Thyroid gland (tissue), 4 donors: ENCODE measurements at regions not wholly inside any gene's neighbourhood (a gene's known extent, or its start where the extent isn't known, plus 50 kb on each side); places are given as distances from the start of the nearest gene placed in this dataset.

ENCODE experiments used
- DNase-seq, 2 donors: peaks; one replicate each; pipeline ENCODE4 v3.0.0-alpha.2; 2019
- H3K27ac ChIP-seq, 3 donors: fragments of 200-600 bp; sonication (generic); 1 replicate in 2 of 3; 2 replicates in 1 of 3; pipeline ENCODE4 v1.5.1; 2016 to 2019; ENCODE audit warnings: mild to moderate bottlenecking in 1 of 3, moderate library complexity in 1 of 3
- H3K27me3 ChIP-seq: fragments of 200-600 bp; sonication (generic); one replicate; pipeline ENCODE4 v1.5.1; 2019
- H3K36me3 ChIP-seq, 2 donors: fragments of 200-600 bp; sonication (generic); one replicate each; pipeline ENCODE4 v1.5.1; 2016 to 2019
- H3K4me1 ChIP-seq, 2 donors: fragments of 200-600 bp; sonication (generic); one replicate each; pipeline ENCODE4 v1.5.1; 2017 to 2019
- H3K4me3 ChIP-seq, 3 donors: fragments of 200-600 bp; sonication (generic); replicated peaks in 1 of 3; 1 replicate in 2 of 3; 2 replicates in 1 of 3; pipeline ENCODE4 v1.5.1; 2016; ENCODE audit warnings: mild to moderate bottlenecking in 1 of 3
- H3K9me3 ChIP-seq: fragments of 200-600 bp; sonication (generic); one replicate; pipeline ENCODE4 v1.5.1; 2017
- CTCF ChIP-seq, 6 experiments: fragments of 200-600 bp in 3 of 6; fragments of 450-650 bp in 3 of 6; sonication (generic) in 3 of 6; IDR thresholded peaks; one replicate each; pipeline ENCODE4 v1.5.1; 2016 to 2019; ENCODE audit warnings: antibody characterized with exemption in 6 of 6, mild to moderate bottlenecking in 2 of 6, inconsistent platforms in 1 of 6, moderate library complexity in 1 of 6
- POLR2A ChIP-seq, 2 donors: fragments of 450-650 bp; IDR thresholded peaks; one replicate each; pipeline ENCODE4 v1.6.1; 2017; ENCODE audit warnings: antibody characterized with exemption in 2 of 2, mild to moderate bottlenecking in 2 of 2, moderate library complexity in 1 of 2
- WGBS, 2 donors: methylation state at CpG; one replicate each; pipeline ENCODE4 v1.1.5; 2017; 5-methylcytosine and 5-hydroxymethylcytosine counted together
- intact Hi-C: fragments of 100-400 bp; cut with DNase I; formaldehyde crosslinking; loops from one replicate; pipeline ENCODE4 v1.15.1; 2023

- H3K4me1 ChIP-seq, result no peaks in the 10 kb centered on the region
- no peak overlapping the region for H3K27ac ChIP-seq
- no peaks in the 10 kb centered on the region for H3K36me3 ChIP-seq
- no peaks in the 10 kb centered on the region for H3K27me3 ChIP-seq
- intact Hi-C loops, result no loop called here
- no peaks in the 10 kb centered on the region for H3K9me3 ChIP-seq
- TF ChIP-seq POLR2A (IDR thresholded peaks at IDR 0.05), result no peak
- no peak for TF ChIP-seq CTCF (IDR thresholded peaks at IDR 0.05)
- no peak overlapping the region for H3K4me3 ChIP-seq
- DNase-seq, result no peak
- 48 to 54% methylated on average over 6 of the region's 6 CpGs for WGBS, 2 donors
These were observed 106.8 kb upstream of the DOK5 start for GRCh38 chr20:54368570-54368969.

GRCh38 chr20:54372313-54372712 lies 103.1 kb upstream of the DOK5 start:
- Histone ChIP-seq H3K9me3 (no peaks in the 10 kb centered on the region), H3K27ac (no peak overlapping the region), H3K27me3 (no peaks in the 10 kb centered on the region), H3K4me3 (no peak overlapping the region), H3K36me3 (no peaks in the 10 kb centered on the region), H3K4me1 (no peaks in the 10 kb centered on the region)
- TF ChIP-seq CTCF (IDR thresholded peaks at IDR 0.05) (no peak), POLR2A (IDR thresholded peaks at IDR 0.05) (no peak)
- no peak for DNase-seq
- intact Hi-C loops, result no loop called here
- WGBS, 2 donors, result 70 to 79% methylated on average over 1 of the region's 1 CpG

- Histone ChIP-seq H3K9me3 (no peaks in the 10 kb centered on the region), H3K27ac (no peak overlapping the region), H3K27me3 (no peaks in the 10 kb centered on the region), H3K4me1 (no peaks in the 10 kb centered on the region), H3K4me3 (no peak overlapping the region), H3K36me3 (no peaks in the 10 kb centered on the region)
- intact Hi-C loops, result no loop called here
- 54 to 55% methylated on average over 1 of the region's 1 CpG for WGBS, 2 donors
- no peak for DNase-seq
- TF ChIP-seq POLR2A (IDR thresholded peaks at IDR 0.05) (no peak), CTCF (IDR thresholded peaks at IDR 0.05) (no peak)
These were observed 97.2 kb upstream of the DOK5 start for GRCh38 chr20:54377992-54378773.

- H3K27me3 ChIP-seq, result no peaks in the 10 kb centered on the region
- no peaks in the 10 kb centered on the region for H3K4me1 ChIP-seq
- H3K4me3 ChIP-seq, result no peak overlapping the region
- intact Hi-C loops, result no loop called here
- TF ChIP-seq POLR2A (IDR thresholded peaks at IDR 0.05), result no peak
- no peak for TF ChIP-seq CTCF (IDR thresholded peaks at IDR 0.05)
- no peaks in the 10 kb centered on the region for H3K36me3 ChIP-seq
- no peak overlapping the region for H3K27ac ChIP-seq
- 87 to 92% methylated on average over 7 of the region's 7 CpGs for WGBS, 2 donors
- no peaks in the 10 kb centered on the region for H3K9me3 ChIP-seq
- DNase-seq, result no peak
These were observed 95.4 kb upstream of the DOK5 start for GRCh38 chr20:54379893-54380584.

- Histone ChIP-seq H3K9me3 (no peaks in the 10 kb centered on the region), H3K4me1 (no peaks in the 10 kb centered on the region), H3K36me3 (no peaks in the 10 kb centered on the region), H3K27me3 (no peaks in the 10 kb centered on the region), H3K27ac (no peak overlapping the region), H3K4me3 (no peak overlapping the region)
- intact Hi-C loops, result no loop called here
- WGBS, 2 donors, result 27 to 43% methylated on average over 3 of the region's 3 CpGs
- no peak for TF ChIP-seq CTCF (IDR thresholded peaks at IDR 0.05)
- no peak for TF ChIP-seq POLR2A (IDR thresholded peaks at IDR 0.05)
- DNase-seq, result no peak
These were observed 93.0 kb upstream of the DOK5 start for GRCh38 chr20:54382419-54382818.
